Embryonic facial prominence (tissue), 1 donor: ENCODE measurements at regions not wholly inside any gene's neighbourhood (a gene's known extent, or its start where the extent isn't known, plus 50 kb on each side); places are given as distances from the start of the nearest gene placed in this dataset.

Source experiments
- DNase-seq: peaks from one replicate; pipeline ENCODE4 v3.0.0-alpha.2; 2016; ENCODE audit errors: extremely low spot score

DNA sequence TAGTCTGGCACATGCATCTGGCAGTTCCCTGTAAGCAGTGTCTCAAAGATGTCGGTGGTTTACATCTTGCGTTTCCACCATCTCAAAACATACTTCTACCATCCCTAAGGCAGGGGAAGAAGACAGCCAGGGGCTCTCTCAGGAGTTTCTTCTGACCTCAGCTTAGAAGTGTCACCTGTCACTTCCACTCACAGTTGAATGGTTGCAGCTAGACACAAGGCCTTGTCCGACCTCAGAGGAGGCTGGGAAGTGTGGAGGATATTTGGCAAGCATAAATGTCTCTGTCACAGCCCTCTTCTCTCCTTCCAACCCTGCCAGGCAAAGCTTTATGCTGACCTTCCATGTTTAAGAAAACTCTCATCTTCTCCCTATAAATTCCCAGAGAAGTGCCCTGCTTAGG, 193.3 kb downstream of the HERPUD2 start:
- no peak for DNase-seq

DNA sequence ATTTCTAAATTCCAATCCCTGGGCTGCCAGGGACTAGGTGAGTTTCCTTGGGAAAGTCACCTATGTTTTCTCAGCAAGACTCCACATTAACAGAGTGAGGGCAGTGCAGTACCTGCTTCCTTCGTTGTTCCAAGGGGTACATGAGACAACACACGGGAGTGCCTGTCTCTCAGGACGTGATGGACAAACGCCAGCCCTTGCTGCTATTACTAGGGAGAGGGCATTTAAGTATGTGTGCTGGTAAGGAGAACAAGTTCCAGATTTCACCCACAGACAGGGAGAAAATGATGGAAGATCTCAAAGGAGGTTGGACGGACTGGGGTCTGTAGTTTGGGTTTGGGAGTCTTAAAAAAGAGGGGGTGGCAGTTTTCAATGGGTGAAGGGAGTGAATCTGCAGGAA, 195.7 kb downstream of the HERPUD2 start:
- DNase-seq: no peak

DNA sequence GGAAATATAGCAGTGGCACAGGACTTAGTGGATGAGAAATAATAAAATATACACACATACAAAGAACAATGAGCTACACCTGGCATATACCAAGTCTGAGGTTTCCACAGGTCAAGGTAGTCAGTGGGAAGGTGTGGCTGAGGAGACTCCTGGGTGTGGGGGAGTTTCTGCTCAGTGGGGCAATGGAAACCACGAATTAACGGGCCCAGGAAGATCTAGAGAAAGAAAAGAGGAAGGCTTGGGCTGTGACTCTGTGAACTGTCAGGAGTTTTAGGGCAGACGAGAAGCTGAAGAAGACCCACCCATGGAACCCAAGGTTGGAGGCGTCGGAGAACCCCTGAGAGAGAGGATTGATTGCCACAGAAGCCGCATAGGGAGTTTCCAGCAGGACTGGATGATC, 196.5 kb downstream of the HERPUD2 start:
- DNase-seq: no peak

DNA sequence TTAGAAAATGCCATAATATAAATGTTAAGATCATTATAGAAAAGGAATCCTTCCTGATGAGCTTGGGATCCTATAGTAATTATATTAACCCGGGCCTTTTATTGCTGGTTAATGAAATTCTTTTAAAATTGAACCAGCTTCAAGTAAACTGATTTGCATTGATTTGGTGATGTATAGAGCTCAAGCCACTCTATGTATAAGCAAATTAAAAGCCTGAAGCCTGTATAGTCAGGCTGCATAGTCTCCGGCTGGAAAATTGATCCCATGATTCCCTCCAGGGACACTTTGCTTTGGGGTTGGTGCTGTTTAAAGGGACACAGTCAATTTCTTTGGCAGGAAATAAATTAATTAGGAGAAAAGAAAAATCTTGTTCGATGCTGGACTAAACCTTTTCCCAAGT, 199.1 kb downstream of the HERPUD2 start:
- DNase-seq: no peak

DNA sequence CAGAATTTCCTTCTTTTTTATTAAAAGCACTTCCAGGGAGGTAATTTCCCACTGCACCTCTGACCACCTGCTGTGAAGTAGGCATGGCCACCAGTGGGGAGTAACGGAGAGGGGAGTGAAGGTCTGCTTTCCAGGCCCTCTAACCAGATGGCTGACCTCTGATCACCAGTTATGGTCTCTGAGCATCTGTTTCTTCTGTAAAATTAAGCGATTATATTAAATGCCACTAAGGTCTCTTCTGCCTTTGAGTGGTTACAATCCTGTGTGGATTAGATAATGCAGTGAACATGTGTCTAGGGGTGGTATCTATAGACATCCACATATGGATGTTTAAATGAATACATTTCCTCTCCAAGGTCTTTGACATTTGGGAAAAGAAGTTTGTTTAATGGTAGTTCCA, 199.6 kb downstream of the HERPUD2 start:
- no peak for DNase-seq

DNA sequence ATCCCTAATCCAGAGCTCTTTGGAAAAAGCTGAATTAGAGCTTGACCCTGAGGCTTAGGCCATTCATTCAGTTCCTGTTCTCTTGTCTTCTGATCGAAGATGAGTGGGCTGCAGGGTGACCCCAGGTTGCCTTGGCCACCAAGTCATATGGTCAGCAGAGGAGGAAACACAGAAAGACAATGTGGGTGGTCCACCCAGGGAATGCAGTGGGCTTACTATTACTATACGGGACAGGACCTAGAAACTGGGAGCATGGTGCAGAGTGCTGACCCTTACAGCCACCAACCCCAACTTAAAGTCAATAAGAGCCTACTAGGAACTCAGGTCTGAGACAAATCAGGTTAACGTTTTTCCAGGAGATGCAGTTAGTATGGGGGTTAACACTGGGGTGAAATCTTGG, 200.5 kb downstream of the HERPUD2 start:
- no peak for DNase-seq

DNA sequence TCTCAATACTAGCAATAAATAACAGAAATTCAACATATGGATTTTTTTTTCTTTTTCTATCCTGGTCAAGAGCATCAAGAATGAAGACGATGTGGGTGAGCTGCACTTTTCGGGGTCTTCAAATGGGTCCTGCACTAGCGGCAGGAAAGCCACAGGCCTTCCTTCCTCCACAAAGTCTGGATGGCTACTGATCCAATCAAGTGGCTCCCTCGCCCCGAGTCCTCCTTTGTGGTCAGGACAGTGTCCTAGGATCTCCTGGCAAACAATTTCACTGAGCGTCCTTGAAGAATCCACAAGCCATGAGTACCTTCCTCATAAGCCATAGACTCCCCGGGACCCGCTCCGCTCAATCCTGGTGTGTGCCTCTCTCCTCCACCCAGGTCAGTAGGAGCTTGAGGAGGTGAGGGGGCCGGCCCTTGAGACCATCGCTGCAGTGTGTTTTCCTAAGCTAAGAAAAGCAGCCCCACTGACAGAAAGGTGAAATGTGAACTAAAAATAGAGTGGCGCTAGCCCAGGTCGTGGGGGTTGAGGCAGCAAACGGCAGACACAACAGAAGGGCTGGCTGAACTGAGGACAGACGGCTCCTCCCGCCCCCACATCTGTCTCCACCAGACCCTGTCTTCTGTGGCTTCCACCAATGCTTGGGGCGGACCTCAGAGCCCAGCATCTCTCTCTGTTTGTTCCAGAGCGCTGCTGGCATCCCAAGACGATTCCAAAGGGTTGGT, 202.3 kb downstream of the HERPUD2 start:
- no peak for DNase-seq

DNA sequence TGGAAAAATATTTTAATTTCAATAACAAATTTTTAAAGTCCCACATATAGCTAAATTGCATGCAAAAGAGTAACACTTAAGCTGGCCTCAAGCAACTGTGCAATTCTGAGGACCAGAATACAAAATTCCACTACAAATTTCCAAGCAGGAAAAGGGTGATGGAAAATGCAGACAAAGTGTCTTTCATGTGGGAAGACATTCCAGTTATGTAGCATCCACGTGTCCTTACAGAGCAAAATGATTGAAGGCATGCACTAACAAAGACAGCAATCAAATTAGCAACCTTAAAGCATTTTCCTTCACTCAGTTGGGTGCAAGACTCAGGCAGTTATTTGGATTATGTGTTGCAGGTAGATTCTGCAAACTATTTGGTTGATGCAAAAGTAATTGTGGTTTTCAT, 203.7 kb downstream of the HERPUD2 start:
- no peak for DNase-seq

DNA sequence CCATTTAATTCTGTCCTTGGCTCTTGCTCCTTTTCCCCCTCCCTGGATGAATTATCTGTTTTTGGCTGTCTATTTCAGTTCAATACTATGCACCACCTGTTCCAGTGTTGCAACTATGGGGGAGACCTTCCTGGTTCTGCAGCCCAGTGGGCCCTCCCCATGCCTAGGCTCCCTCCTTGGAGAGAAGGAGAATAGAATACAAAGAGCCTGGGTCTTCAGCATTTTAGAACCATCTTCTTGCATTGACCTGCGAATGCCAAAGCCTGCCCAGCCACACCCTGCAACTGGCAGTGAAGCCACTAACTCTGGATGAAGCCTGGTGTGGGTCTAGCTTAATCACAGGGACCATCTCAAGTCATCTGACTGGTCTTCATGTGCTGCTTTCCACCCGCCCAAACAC, 207.1 kb downstream of the HERPUD2 start:
- DNase-seq: no peak

DNA sequence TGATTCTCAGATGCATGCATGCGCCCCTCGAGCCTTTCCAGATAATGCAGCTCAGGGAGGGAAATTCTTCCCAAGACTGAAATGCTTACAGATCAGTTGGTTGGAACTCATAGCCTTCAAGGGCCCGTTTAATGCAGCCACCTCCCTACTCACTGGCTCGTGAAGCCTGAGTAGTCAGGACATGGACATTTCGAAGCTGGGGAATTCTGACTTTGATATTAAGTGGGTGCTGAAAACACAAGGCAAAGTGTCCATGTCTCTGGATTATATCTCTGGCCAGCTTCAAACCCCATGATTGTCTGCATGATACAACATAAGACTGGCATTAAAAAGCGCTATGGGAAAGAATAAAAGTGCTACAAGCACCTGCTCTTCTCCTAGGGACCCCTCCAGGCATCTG, 207.5 kb downstream of the HERPUD2 start:
- no peak for DNase-seq

DNA sequence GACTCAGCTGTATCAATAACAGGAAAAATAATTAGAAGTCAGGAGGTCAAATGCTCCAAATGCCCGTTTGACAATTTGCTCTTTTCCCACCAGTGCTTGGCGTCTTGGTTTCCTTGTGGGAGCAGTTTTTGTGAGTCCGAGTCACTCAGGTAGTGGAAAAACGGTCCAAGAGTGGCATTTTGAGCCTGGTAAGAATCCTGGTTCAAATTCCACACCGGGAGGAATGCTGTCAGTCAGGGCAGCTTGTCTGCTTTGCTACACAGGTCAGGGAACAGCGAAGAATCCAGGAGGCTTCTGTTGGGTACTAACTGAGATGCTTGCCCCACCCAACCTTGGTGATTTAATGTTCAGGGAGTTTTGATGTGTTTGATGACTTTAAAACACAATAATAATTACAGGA, 209.5 kb downstream of the HERPUD2 start:
- no peak for DNase-seq

DNA sequence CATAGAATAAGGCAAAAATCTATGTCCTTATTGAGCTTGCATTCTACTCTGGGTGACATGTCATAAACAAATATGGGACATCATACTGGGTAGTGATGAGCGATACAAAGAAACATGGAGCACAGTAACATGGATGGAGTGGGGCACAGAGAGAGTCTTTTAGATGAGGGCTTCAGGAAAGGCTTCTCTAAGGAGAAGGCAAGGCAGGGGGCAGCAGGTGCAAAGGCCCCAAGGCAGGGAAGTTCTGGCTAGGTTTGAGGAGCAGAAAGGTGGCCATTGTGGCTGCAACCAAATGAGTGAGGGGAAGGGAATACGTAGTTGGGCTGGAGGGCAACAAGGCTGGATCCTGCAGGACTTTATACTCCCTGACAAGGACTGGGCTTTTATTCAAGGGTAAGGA, 211.4 kb downstream of the HERPUD2 start:
- DNase-seq: no peak

DNA sequence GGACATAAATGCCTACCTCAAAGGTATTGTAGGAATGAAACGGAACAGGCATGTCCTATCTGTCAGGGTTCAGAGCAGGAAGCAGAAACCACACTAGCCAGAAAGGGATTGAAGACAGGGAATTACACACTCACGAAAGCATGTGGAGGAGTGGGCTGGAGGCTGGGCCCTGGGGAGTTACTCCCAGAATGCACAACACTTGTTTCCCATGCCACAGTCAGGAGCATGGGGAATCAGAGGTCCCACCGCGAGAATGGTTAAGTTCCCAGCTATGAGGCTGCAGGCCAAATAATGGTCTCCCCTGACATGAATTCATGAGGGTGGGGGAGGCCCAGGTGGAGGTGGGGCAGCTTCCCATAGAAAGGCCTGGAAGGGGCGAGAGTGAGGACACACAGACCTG, 212.7 kb downstream of the HERPUD2 start:
- no peak for DNase-seq

DNA sequence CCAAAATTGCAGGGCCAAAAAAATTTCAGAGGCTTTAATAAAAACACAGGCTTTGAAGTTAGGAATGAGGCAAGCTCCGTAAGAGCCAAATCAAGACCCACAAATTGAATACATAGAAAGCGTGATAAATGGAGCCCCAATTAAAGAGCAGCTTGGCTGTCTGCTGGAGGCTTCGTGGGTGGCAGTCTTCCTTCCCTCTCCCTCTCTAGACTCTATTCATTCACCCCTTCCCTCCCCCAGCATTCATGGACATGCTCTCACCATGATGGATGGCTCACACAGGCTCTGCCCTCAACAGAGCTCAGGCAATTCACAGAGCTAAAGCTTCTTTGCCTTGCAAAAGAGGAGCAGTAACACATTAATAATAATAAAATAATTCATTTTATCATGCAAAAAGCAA, 214.1 kb downstream of the HERPUD2 start:
- DNase-seq: no peak

DNA sequence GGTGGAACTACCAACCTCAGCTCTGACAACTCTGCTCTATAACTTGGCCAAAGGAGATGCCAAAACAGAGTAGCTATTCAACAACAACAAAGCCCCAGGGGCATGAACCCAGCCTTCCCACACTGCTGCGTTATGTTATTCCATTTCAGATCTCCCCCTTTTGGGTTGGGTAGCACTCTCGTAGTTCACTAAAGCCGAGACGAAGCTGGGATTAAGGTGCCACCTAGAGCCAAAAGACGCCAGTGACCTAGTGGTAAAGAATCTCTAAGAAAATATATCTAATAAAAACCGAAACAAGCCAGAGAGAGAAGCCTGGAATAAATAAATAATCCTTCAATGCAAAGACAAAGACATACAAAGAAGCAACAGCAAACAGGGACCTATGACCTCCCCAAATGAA, 217.3 kb downstream of the HERPUD2 start:
- DNase-seq: no peak

DNA sequence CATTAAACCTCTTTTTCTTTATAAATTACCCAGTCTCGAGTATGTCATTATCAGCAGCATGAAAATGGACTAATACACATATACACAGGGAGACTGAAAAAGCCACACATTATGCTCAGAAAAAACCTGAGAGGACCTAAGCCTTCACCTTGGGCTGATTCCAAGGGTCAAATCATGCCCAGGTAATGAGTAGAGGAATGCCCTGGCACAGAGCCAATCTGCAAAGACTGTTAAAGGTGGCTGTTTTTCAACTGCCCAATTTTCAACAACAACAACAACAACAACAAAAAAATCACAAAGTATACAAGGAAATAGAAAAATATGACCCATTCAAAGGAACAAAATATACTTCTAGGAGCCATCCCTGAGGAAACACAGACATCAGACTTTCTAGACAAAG, 220.2 kb upstream of the TBX20 start:
- no peak for DNase-seq

DNA sequence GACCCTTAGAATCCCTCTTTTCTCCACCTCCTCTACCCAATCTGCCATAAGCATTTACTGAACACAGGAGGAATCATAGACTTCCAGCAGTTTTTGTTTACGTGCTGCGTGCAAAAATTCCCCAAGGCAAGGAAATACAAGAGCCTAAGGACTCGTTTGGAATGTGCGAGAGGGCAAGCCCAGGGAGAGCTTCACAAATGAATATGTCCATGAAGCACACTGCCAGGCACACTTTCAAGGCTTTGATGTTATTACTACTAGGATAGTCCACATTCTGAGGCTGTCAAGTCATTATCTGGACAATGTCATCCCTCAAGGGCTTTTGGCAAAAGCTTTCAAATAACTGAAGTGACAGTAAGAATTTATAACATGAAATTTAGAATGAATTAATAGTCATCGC, 214.7 kb upstream of the TBX20 start:
- DNase-seq: no peak

DNA sequence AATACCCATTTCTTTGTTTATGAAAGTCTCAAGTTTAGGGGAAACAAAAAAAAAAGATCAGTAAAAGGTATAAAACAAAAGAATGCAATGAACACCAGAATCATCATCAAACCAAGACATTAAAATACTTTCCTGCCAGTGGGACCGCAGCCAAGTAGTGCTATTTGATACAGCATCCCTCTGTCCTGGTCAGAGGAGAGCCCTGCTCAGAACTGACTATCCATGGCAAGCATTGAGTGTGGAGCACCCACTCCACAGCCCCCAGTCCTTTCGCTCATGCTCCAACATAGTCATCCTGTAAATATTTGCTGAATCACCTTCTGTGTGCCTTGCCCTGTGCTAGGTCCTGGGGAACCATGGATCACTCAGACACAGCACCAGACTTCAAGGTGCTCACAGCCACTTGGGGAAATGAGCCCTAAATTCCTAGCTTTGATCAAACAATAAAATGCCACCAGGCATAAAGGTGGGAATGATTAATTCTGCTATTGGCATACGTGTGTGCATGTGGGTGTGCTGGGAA, 213.6 kb upstream of the TBX20 start:
- no peak for DNase-seq

DNA sequence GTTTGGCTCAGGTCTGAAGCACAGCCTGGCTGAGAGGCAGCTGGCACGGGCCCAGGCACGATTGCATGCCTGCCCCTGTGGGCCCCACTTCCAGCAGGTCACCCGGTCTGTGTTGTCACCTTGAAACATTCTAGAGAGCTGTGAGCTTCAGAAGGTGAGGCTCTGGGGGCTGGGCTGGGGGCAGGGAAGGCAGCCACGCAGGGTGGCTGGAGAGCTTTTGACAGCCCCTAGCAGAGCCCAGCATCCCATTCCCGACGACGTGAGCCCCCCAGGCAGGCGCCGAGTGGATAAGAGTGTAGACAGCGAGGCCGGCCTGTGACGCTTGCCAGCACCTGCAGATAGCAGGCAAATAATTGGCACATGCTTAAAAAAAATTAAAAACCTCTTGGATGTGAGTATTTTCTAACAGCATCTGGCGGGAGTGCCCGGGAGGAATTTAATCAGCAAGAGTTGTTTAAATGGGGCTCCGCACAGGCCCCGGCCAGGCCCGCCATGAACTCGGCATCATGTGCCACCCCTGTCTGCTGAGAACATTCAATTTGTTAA, 212.0 kb upstream of the TBX20 start:
- DNase-seq: no peak

DNA sequence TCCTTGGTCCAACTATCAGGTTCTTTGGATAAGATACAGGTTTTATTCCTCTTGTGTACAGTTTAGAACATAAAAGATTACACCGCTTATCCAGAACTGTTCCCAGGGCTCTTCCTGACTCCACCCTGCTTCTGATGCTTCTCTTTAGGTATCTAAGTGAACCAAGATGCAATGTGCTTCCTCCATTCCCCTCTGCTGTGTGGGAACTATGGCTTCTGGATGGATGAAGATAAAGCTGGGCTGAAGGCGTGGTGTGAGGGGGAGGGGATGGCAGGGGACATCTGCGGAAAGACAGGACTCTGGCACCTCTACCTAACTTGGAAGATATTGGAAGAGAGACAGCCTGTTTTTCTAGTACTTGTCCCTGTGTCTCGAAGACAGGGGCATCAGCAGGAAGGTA, 209.9 kb upstream of the TBX20 start:
- DNase-seq: no peak

DNA sequence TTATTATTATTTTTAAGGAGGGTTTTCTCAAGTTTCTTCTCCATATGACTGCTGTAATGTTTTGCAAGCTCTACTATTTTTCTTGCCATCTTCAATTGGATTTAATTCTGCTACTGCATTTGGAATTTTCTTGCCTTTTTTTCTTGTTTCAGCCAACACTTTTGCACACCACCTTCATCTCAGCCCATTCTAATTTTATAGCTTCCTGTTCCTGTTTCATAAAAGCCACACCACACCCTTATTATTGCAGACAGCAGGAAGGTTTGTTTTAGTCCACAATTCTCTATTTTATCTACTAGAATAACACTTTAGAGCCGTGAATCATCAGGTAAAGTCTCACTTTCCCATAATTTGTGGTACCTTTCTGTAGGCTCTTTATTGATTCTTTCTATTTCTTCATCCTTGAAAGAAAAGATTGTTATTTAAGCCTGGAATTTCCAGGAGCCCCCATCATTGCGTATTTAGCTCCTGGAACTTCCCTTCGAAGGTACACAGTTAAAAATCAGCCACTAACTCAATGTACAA, 209.3 kb upstream of the TBX20 start:
- no peak for DNase-seq

DNA sequence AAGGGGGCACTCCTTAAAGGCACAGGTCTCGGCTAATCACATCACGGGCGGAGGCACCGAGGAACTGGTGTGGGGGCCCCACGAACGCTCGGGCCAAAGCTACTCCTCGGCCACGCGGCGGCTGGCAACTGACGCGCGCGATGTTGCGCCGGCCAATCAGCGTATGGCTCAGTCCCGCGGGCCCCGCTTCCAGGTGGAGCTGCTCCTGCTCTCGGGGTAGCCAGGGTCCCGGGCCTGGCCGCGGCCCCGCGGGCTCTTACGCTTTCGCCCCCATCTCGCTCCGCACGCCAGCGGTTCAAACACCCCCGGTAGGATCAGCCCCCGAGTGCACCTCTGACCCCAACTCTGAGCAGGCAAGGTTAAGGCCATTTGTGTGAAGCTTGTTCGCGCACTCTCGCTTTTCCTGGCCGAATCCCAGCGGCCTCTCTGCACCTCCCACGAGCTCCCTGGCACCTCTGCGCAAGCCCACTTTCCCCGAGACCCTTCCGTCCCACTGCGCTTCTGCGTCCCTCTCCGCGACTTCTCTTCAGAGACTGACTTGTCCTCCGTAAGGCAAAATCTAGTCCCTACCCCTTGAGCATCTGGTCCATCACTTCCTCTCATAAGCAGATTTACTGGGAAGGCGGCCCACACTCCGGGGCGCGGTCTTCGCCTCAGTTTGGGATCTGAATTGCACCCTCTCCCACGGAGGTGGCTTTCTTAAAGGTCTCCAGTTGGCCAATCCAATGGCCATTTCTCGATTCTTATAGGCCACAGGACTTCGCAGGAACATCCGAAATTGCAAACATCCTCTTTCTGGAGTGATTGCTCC, 200.9 kb upstream of the TBX20 start:
- DNase-seq: no peak
